Spleen (tissue), 11 donors: ENCODE measurements at regions not wholly inside any gene's neighbourhood (a gene's known extent, or its start where the extent isn't known, plus 50 kb on each side); places are given as distances from the start of the nearest gene placed in this dataset.

Experiments used
- DNase-seq: peaks from one replicate; pipeline ENCODE4 v3.0.0-alpha.2; 2020
- H3K27ac ChIP-seq, 8 donors: fragments of 200-600 bp; sonication (generic) in 7 of 8; 1 replicate in 4 of 8; 2 replicates in 4 of 8; pipeline versions ENCODE4 v1.5.0 to v1.8.0; 2016 to 2021; ENCODE audit warnings: inconsistent platforms in 4 of 8, mild to moderate bottlenecking in 4 of 8, moderate library complexity in 1 of 8
- H3K27me3 ChIP-seq, 7 donors: fragments of 200-600 bp; sonication (generic) in 6 of 7; replicated peaks in 1 of 7; 1 replicate in 4 of 7; 2 replicates in 3 of 7; pipeline versions ENCODE4 v1.5.0 to v1.8.0; 2016 to 2021; ENCODE audit warnings: inconsistent platforms in 3 of 7, mild to moderate bottlenecking in 1 of 7
- H3K36me3 ChIP-seq, 6 donors: fragments of 200-600 bp; sonication (generic) in 5 of 6; 1 replicate in 4 of 6; 2 replicates in 2 of 6; pipeline versions ENCODE4 v1.5.0 to v1.8.0; 2016 to 2021; ENCODE audit warnings: inconsistent platforms in 2 of 6
- H3K4me1 ChIP-seq, 6 donors: fragments of 200-600 bp; sonication (generic) in 5 of 6; 1 replicate in 3 of 6; 2 replicates in 3 of 6; pipeline versions ENCODE4 v1.5.0 to v1.8.0; 2016 to 2021; ENCODE audit warnings: inconsistent platforms in 3 of 6
- H3K4me3 ChIP-seq, 8 donors: fragments of 200-600 bp; sonication (generic) in 7 of 8; 1 replicate in 4 of 8; 2 replicates in 4 of 8; pipeline versions ENCODE4 v1.5.0 to v1.8.0; 2016 to 2021; ENCODE audit warnings: inconsistent platforms in 4 of 8, mild to moderate bottlenecking in 4 of 8, moderate library complexity in 2 of 8
- H3K9me3 ChIP-seq, 8 donors: fragments of 200-600 bp; sonication (generic) in 7 of 8; 1 replicate in 4 of 8; 2 replicates in 4 of 8; pipeline versions ENCODE4 v1.5.0 to v1.8.0; 2016 to 2021; ENCODE audit warnings: inconsistent platforms in 4 of 8
- CTCF ChIP-seq, 11 experiments: fragments of 200-600 bp in 7 of 11; fragments of 450-650 bp in 4 of 11; sonication (generic) in 4 of 11; IDR thresholded peaks in 8 of 11; conservative IDR thresholded peaks in 3 of 11; 1 replicate in 7 of 11; 2 replicates in 4 of 11; pipeline versions ENCODE4 v1.4.0 to v1.8.0; 2016 to 2021; ENCODE audit warnings: antibody characterized with exemption in 11 of 11, inconsistent platforms in 4 of 11, mild to moderate bottlenecking in 1 of 11
- POLR2A ChIP-seq, 3 donors: fragments of 450-650 bp; IDR thresholded peaks; one replicate each; pipeline ENCODE4 v1.5.1; 2017; ENCODE audit warnings: antibody characterized with exemption in 3 of 3, mild to moderate bottlenecking in 1 of 3
- POLR2AphosphoS5 ChIP-seq, 3 donors: sonication (generic); formaldehyde crosslinking; IDR thresholded peaks; one replicate each; pipeline ENCODE4 v1.5.1; 2017; ENCODE audit warnings: antibody characterized with exemption in 3 of 3
- WGBS, 5 donors: extraction: QIAGEN DNeasy Blood & Tissue Kit in 3 of 5; methylation state at CpG; one replicate each; pipeline versions ENCODE4 v1.1.5 to v1.1.7; 2013 to 2018; 5-methylcytosine and 5-hydroxymethylcytosine counted together
- intact Hi-C: fragments of 100-400 bp; cut with DNase I; formaldehyde crosslinking; loops from one replicate; pipeline ENCODE4 v1.15.0; 2023; ENCODE audit warnings: low total_unique reads
- donor health status: healthy with polysubstance abuse.
- donor health status: DM: no; HTN: no; CAD: no; lungs with moderate emphysema.
- donor health status: DM: no; HTN: no; CAD: no.
- donor health status: Bipolar disorder and iron deficiency.
- donor health status: healthy.
- donor health status: DM: no; HTN: no; CAD: no.
- donor health status: DM: yes; HTN: yes; CAD: no.

- peak overlapping the region in 2 of 8 donors; percentile 11 to 46 for H3K27ac ChIP-seq
- peaks cover 0 to 6% (median 0%) of the 10 kb centered on the region in 7 donors for H3K27me3 ChIP-seq
- WGBS, 5 donors: 86 to 95% (median 94%) methylated on average over 4 of the region's 4 CpGs
- TF ChIP-seq POLR2A (IDR thresholded peaks at IDR 0.05) (no peak), POLR2AphosphoS5 (IDR thresholded peaks at IDR 0.05) (no peak), CTCF (IDR thresholded peaks at IDR 0.05 in 8 of 11, conservative IDR thresholded peaks at IDR 0.05 in 3 of 11) (no peak)
- H3K9me3 ChIP-seq: no peaks in the 10 kb centered on the region
- peaks cover 0 to 16% (median 3%) of the 10 kb centered on the region in 6 donors for H3K4me1 ChIP-seq
- H3K36me3 ChIP-seq: no peaks in the 10 kb centered on the region
- intact Hi-C loops: loop anchor here (5.0 to 10.0 kb wide), 3 partner anchors 318 to 1089 kb away; no protein-coding TSS in a partner anchor
- DNase-seq: no peak
- H3K4me3 ChIP-seq: no peak overlapping the region
Measured at GRCh38 chr12:97305651-97306050, 157.0 kb upstream of the RMST start.

- no peak overlapping the region for H3K4me3 ChIP-seq
- no peak for TF ChIP-seq CTCF (IDR thresholded peaks at IDR 0.05 in 8 of 11, conservative IDR thresholded peaks at IDR 0.05 in 3 of 11)
- no peak for TF ChIP-seq POLR2A (IDR thresholded peaks at IDR 0.05)
- TF ChIP-seq POLR2AphosphoS5 (IDR thresholded peaks at IDR 0.05): no peak
- peaks cover 0 to 16% (median 3%) of the 10 kb centered on the region in 6 donors for H3K4me1 ChIP-seq
- H3K27me3 ChIP-seq: peaks cover 0 to 6% (median 0%) of the 10 kb centered on the region in 7 donors
- H3K36me3 ChIP-seq: no peaks in the 10 kb centered on the region
- no peaks in the 10 kb centered on the region for H3K9me3 ChIP-seq
- 13 to 18% (median 15%) methylated on average over 3 of the region's 3 CpGs for WGBS, 5 donors
- peak overlapping the region in 2 of 8 donors; percentile 11 to 46 for H3K27ac ChIP-seq
- no peak for DNase-seq
- intact Hi-C loops: loop anchor here (5.0 to 10.0 kb wide), 3 partner anchors 319 to 1089 kb away; no protein-coding TSS in a partner anchor
Measured at GRCh38 chr12:97306147-97306546, 156.5 kb upstream of the RMST start.

GRCh38 chr12:97308576-97309198 is 153.9 kb upstream of the RMST start:
- Histone ChIP-seq H3K36me3 (no peaks in the 10 kb centered on the region), H3K9me3 (no peaks in the 10 kb centered on the region), H3K27me3 (peaks cover 0 to 15% (median 0%) of the 10 kb centered on the region in 7 donors), H3K27ac (no peak overlapping the region), H3K4me1 (peaks cover 0 to 16% (median 3%) of the 10 kb centered on the region in 6 donors), H3K4me3 (no peak overlapping the region)
- no peak for DNase-seq
- intact Hi-C loops: loop anchor here (5.0 to 10.0 kb wide), 3 partner anchors 321 to 1086 kb away; no protein-coding TSS in a partner anchor
- no peak for TF ChIP-seq POLR2A (IDR thresholded peaks at IDR 0.05)
- TF ChIP-seq CTCF (IDR thresholded peaks at IDR 0.05 in 8 of 11, conservative IDR thresholded peaks at IDR 0.05 in 3 of 11): peak; percentile 19 to 74 (median 68)
- TF ChIP-seq POLR2AphosphoS5 (IDR thresholded peaks at IDR 0.05): no peak
- 0 to 4% (median 1%) methylated on average over 1 of the region's 1 CpG for WGBS, 5 donors

GRCh38 chr12:97309921-97310320 is 152.7 kb upstream of the RMST start:
- no peaks in the 10 kb centered on the region for H3K36me3 ChIP-seq
- intact Hi-C loops: loop anchor here (5.0 to 10.0 kb wide), 3 partner anchors 323 to 1085 kb away; no protein-coding TSS in a partner anchor
- H3K4me3 ChIP-seq: no peak overlapping the region
- H3K27me3 ChIP-seq: peaks cover 0 to 15% (median 0%) of the 10 kb centered on the region in 7 donors
- DNase-seq: no peak
- no peak overlapping the region for H3K27ac ChIP-seq
- WGBS, 5 donors: 64 to 94% (median 71%) methylated on average over 5 of the region's 5 CpGs
- H3K9me3 ChIP-seq: no peaks in the 10 kb centered on the region
- no peak for TF ChIP-seq POLR2AphosphoS5 (IDR thresholded peaks at IDR 0.05)
- TF ChIP-seq POLR2A (IDR thresholded peaks at IDR 0.05): no peak
- no peak for TF ChIP-seq CTCF (IDR thresholded peaks at IDR 0.05 in 8 of 11, conservative IDR thresholded peaks at IDR 0.05 in 3 of 11)
- peaks cover 0 to 16% (median 3%) of the 10 kb centered on the region in 6 donors for H3K4me1 ChIP-seq
